Astrocyte (in vitro differentiated cells and primary cell): ENCODE measurements at regions not wholly inside any gene's neighbourhood (a gene's known extent, or its start where the extent isn't known, plus 50 kb on each side); places are given as distances from the start of the nearest gene placed in this dataset.

Experiments
- EZH2 ChIP-seq: IDR thresholded peaks from 2 replicates; pipeline ENCODE4 v1.6.1; 2012; ENCODE audit warnings: mild to moderate bottlenecking, low read length, inconsistent platforms; ENCODE audit not compliant: insufficient read depth
- TF ChIP-seq, protein P1 (sequence below): IDR thresholded peaks from 2 replicates; pipeline ENCODE4 v1.5.1; 2011; ENCODE audit warnings: low read depth, mild to moderate bottlenecking, inconsistent platforms, low read length, moderate library complexity; ENCODE audit not compliant: insufficient read depth

DNA sequence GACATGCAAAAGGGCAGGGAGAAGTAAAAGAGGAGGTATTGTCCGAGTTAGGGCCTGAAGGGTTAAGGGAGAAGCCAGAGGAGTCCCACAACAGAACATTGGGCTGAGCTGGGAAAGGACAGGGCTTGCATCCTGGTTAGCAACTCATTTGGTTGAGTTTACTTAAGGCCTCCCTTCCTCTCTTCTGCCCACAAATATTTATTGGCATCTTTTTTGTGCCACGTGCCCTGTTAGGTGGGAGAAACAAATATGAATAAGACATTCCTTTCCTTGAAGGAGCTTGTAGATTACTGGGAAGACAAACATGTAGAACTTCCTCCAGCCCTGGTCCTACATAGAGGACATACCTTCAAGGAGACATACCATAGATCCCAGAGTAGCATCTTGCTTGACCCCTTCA, 53.0 kb upstream of the PRELP start:
- TF ChIP-seq EZH2: no peak
- TF ChIP-seq, protein P1, sequence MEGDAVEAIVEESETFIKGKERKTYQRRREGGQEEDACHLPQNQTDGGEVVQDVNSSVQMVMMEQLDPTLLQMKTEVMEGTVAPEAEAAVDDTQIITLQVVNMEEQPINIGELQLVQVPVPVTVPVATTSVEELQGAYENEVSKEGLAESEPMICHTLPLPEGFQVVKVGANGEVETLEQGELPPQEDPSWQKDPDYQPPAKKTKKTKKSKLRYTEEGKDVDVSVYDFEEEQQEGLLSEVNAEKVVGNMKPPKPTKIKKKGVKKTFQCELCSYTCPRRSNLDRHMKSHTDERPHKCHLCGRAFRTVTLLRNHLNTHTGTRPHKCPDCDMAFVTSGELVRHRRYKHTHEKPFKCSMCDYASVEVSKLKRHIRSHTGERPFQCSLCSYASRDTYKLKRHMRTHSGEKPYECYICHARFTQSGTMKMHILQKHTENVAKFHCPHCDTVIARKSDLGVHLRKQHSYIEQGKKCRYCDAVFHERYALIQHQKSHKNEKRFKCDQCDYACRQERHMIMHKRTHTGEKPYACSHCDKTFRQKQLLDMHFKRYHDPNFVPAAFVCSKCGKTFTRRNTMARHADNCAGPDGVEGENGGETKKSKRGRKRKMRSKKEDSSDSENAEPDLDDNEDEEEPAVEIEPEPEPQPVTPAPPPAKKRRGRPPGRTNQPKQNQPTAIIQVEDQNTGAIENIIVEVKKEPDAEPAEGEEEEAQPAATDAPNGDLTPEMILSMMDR: no peak
